ENCODE measurements at regions not wholly inside any gene's neighbourhood (a gene's known extent, or its start where the extent isn't known, plus 50 kb on each side); places are given as distances from the start of the nearest gene placed in this dataset.

DNA sequence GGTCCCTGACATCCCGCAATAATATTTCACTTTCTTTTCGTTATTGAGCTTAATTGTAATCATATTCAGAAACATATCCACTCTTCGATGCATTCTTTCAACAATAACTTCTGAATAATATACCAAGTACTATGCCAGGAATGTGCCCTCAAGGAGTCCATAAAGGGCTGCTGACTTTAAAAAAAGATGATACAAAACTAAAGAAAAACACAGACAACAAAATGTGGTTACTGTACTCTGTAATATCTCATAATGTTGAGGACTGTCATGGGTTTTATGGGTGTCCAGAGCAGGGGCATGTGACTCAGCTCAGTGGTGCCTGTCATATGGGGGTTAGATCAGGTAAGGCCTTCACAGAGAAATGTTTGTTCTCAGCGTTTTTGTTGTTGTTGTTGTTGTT, 73.7 kb downstream of the ARL4A start:
- TF ChIP-seq ZNF70 (CRISPR knock-in tag; IDR thresholded peaks at IDR 0.05) (no peak), TOX (CRISPR knock-in tag; IDR thresholded peaks at IDR 0.05; ENCODE audit: borderline replicate concordance) (no peak), ZFP30 (CRISPR knock-in tag; IDR thresholded peaks at IDR 0.05) (no peak), GLIS3 (CRISPR knock-in tag; IDR thresholded peaks at IDR 0.05) (no peak), ARNTL (CRISPR knock-in tag; IDR thresholded peaks at IDR 0.05; ENCODE audit: borderline replicate concordance, low read depth) (no peak), ESRRG (CRISPR knock-in tag; IDR thresholded peaks at IDR 0.05) (no peak), OSR1 (CRISPR knock-in tag; IDR thresholded peaks at IDR 0.05) (no peak), RARB (CRISPR knock-in tag; IDR thresholded peaks at IDR 0.05) (no peak), ZFP3 (CRISPR knock-in tag; IDR thresholded peaks at IDR 0.05) (no peak), SNAI2 (CRISPR knock-in tag; IDR thresholded peaks at IDR 0.05) (no peak), ZNF8 (CRISPR knock-in tag; IDR thresholded peaks at IDR 0.05) (no peak), BACH2 (CRISPR knock-in tag; IDR thresholded peaks at IDR 0.05; ENCODE audit: borderline replicate concordance) (no peak), TCF4 (CRISPR knock-in tag; IDR thresholded peaks at IDR 0.05; ENCODE audit: borderline replicate concordance) (no peak), ZNF565 (CRISPR knock-in tag; conservative IDR thresholded peaks at IDR 0.05; ENCODE audit: low read depth) (no peak), ZC3H10 (CRISPR knock-in tag; IDR thresholded peaks at IDR 0.05) (no peak)
- TF ChIP-seq, protein P1, sequence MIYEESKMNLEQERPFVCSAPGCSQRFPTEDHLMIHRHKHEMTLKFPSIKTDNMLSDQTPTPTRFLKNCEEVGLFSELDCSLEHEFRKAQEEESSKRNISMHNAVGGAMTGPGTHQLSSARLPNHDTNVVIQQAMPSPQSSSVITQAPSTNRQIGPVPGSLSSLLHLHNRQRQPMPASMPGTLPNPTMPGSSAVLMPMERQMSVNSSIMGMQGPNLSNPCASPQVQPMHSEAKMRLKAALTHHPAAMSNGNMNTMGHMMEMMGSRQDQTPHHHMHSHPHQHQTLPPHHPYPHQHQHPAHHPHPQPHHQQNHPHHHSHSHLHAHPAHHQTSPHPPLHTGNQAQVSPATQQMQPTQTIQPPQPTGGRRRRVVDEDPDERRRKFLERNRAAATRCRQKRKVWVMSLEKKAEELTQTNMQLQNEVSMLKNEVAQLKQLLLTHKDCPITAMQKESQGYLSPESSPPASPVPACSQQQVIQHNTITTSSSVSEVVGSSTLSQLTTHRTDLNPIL (CRISPR knock-in tag; IDR thresholded peaks at IDR 0.05; ENCODE audit: low read depth) = no peak
- TF ChIP-seq, protein P2, sequence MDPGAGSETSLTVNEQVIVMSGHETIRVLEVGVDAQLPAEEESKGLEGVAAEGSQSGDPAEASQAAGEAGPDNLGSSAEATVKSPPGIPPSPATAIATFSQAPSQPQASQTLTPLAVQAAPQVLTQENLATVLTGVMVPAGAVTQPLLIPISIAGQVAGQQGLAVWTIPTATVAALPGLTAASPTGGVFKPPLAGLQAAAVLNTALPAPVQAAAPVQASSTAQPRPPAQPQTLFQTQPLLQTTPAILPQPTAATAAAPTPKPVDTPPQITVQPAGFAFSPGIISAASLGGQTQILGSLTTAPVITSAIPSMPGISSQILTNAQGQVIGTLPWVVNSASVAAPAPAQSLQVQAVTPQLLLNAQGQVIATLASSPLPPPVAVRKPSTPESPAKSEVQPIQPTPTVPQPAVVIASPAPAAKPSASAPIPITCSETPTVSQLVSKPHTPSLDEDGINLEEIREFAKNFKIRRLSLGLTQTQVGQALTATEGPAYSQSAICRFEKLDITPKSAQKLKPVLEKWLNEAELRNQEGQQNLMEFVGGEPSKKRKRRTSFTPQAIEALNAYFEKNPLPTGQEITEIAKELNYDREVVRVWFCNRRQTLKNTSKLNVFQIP (CRISPR knock-in tag; IDR thresholded peaks at IDR 0.05; ENCODE audit: borderline replicate concordance, low read depth) = no peak
- TF ChIP-seq, protein P3, sequence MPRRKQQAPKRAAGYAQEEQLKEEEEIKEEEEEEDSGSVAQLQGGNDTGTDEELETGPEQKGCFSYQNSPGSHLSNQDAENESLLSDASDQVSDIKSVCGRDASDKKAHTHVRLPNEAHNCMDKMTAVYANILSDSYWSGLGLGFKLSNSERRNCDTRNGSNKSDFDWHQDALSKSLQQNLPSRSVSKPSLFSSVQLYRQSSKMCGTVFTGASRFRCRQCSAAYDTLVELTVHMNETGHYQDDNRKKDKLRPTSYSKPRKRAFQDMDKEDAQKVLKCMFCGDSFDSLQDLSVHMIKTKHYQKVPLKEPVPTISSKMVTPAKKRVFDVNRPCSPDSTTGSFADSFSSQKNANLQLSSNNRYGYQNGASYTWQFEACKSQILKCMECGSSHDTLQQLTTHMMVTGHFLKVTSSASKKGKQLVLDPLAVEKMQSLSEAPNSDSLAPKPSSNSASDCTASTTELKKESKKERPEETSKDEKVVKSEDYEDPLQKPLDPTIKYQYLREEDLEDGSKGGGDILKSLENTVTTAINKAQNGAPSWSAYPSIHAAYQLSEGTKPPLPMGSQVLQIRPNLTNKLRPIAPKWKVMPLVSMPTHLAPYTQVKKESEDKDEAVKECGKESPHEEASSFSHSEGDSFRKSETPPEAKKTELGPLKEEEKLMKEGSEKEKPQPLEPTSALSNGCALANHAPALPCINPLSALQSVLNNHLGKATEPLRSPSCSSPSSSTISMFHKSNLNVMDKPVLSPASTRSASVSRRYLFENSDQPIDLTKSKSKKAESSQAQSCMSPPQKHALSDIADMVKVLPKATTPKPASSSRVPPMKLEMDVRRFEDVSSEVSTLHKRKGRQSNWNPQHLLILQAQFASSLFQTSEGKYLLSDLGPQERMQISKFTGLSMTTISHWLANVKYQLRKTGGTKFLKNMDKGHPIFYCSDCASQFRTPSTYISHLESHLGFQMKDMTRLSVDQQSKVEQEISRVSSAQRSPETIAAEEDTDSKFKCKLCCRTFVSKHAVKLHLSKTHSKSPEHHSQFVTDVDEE (CRISPR knock-in tag; IDR thresholded peaks at IDR 0.05) = no peak
- TF ChIP-seq, protein P4, sequence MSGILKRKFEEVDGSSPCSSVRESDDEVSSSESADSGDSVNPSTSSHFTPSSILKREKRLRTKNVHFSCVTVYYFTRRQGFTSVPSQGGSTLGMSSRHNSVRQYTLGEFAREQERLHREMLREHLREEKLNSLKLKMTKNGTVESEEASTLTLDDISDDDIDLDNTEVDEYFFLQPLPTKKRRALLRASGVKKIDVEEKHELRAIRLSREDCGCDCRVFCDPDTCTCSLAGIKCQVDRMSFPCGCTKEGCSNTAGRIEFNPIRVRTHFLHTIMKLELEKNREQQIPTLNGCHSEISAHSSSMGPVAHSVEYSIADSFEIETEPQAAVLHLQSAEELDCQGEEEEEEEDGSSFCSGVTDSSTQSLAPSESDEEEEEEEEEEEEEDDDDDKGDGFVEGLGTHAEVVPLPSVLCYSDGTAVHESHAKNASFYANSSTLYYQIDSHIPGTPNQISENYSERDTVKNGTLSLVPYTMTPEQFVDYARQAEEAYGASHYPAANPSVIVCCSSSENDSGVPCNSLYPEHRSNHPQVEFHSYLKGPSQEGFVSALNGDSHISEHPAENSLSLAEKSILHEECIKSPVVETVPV (CRISPR knock-in tag; IDR thresholded peaks at IDR 0.05) = no peak
- TF ChIP-seq, protein P5, sequence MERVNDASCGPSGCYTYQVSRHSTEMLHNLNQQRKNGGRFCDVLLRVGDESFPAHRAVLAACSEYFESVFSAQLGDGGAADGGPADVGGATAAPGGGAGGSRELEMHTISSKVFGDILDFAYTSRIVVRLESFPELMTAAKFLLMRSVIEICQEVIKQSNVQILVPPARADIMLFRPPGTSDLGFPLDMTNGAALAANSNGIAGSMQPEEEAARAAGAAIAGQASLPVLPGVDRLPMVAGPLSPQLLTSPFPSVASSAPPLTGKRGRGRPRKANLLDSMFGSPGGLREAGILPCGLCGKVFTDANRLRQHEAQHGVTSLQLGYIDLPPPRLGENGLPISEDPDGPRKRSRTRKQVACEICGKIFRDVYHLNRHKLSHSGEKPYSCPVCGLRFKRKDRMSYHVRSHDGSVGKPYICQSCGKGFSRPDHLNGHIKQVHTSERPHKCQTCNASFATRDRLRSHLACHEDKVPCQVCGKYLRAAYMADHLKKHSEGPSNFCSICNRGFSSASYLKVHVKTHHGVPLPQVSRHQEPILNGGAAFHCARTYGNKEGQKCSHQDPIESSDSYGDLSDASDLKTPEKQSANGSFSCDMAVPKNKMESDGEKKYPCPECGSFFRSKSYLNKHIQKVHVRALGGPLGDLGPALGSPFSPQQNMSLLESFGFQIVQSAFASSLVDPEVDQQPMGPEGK (CRISPR knock-in tag; IDR thresholded peaks at IDR 0.05; ENCODE audit: borderline replicate concordance) = no peak
- ATAC-seq = no peak

DNA sequence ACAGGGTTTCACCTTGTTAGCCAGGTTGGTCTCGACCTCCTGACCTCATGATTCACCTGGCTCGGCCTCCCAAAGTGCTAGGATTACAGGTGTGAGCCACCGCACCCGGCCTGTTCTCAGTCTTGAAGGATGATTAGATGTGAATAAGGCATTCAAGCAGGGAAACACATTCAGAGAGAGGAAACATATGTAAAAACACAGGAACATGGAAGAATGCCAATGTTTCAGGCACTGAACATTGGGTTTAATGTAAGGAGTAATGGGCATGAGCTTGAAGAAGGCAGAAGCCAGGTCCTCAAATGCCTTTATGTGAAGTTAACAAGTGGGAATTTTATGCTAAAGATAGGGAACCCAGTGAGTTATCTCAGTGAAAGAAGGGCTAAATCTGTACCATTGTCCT, 74.3 kb downstream of the ARL4A start:
- ATAC-seq = no peak
- TF ChIP-seq BACH2 (CRISPR knock-in tag; IDR thresholded peaks at IDR 0.05; ENCODE audit: borderline replicate concordance) (no peak), ARNTL (CRISPR knock-in tag; IDR thresholded peaks at IDR 0.05; ENCODE audit: borderline replicate concordance, low read depth) (no peak), ZNF565 (CRISPR knock-in tag; conservative IDR thresholded peaks at IDR 0.05; ENCODE audit: low read depth) (no peak), ESRRG (CRISPR knock-in tag; IDR thresholded peaks at IDR 0.05) (no peak), ISL1 (CRISPR knock-in tag; IDR thresholded peaks at IDR 0.05) (no peak), TCF4 (CRISPR knock-in tag; IDR thresholded peaks at IDR 0.05; ENCODE audit: borderline replicate concordance) (no peak), GLIS3 (CRISPR knock-in tag; IDR thresholded peaks at IDR 0.05) (no peak)
- TF ChIP-seq, protein P2 (CRISPR knock-in tag; IDR thresholded peaks at IDR 0.05; ENCODE audit: borderline replicate concordance, low read depth) = no peak

All from SK-N-SH treated with all-trans-retinoic acid at 6 μM for 48 hours (cell line).